Upper lobe of right lung (tissue), 1 donor: ENCODE measurements at regions not wholly inside any gene's neighbourhood (a gene's known extent, or its start where the extent isn't known, plus 50 kb on each side); places are given as distances from the start of the nearest gene placed in this dataset.

Experiments used
- ATAC-seq: fragments of 200-7000 bp; cut with Tn5 transposase; one replicate; pipeline ENCODE4 v1.9.1; 2020; ENCODE audit warnings: mild to moderate bottlenecking, moderate library complexity
- DNase-seq: peaks from one replicate; pipeline ENCODE4 v3.0.0-alpha.2; 2020
- H3K27ac ChIP-seq: fragments of 200-600 bp; one replicate; pipeline ENCODE4 v1.8.0; 2022
- H3K27me3 ChIP-seq: fragments of 200-600 bp; one replicate; pipeline ENCODE4 v1.8.0; 2022; ENCODE audit warnings: mild to moderate bottlenecking
- H3K36me3 ChIP-seq: fragments of 200-600 bp; one replicate; pipeline ENCODE4 v1.8.0; 2022
- H3K4me1 ChIP-seq: fragments of 200-600 bp; one replicate; pipeline ENCODE4 v1.8.0; 2022
- H3K4me3 ChIP-seq: fragments of 200-600 bp; one replicate; pipeline ENCODE4 v1.8.0; 2022; ENCODE audit warnings: mild to moderate bottlenecking
- H3K9me3 ChIP-seq: fragments of 200-600 bp; one replicate; pipeline ENCODE4 v1.8.0; 2022
- CTCF ChIP-seq: fragments of 200-600 bp; IDR thresholded peaks from one replicate; pipeline ENCODE4 v1.8.0; 2022; ENCODE audit warnings: antibody characterized with exemption
- intact Hi-C: fragments of 100-400 bp; cut with DNase I; formaldehyde crosslinking; loops from one replicate; pipeline ENCODE4 v1.11.0; 2022
- donor health status: DM: no; HTN: yes; CAD: no; lungs with severe emphysema.

- intact Hi-C loops: no loop called here
- H3K27me3 ChIP-seq: no peaks in the 10 kb centered on the region
- no peaks in the 10 kb centered on the region for H3K9me3 ChIP-seq
- no peak overlapping the region for H3K4me3 ChIP-seq
- ATAC-seq (no peak), DNase-seq (no peak)
- H3K27ac ChIP-seq: no peak overlapping the region
- H3K36me3 ChIP-seq: no peaks in the 10 kb centered on the region
- no peaks in the 10 kb centered on the region for H3K4me1 ChIP-seq
- TF ChIP-seq CTCF: no peak
Measured at GRCh38 chr3:94778289-94778688, 715.4 kb downstream of the NSUN3 start.

- H3K4me1 ChIP-seq: no peaks in the 10 kb centered on the region
- H3K27ac ChIP-seq: no peak overlapping the region
- H3K4me3 ChIP-seq: no peak overlapping the region
- no peaks in the 10 kb centered on the region for H3K27me3 ChIP-seq
- ATAC-seq: no peak
- no peaks in the 10 kb centered on the region for H3K36me3 ChIP-seq
- intact Hi-C loops: no loop called here
- DNase-seq: no peak
- TF ChIP-seq CTCF: no peak
- H3K9me3 ChIP-seq: no peaks in the 10 kb centered on the region
Measured at GRCh38 chr3:94778814-94779494, 716.1 kb downstream of the NSUN3 start.

- Histone ChIP-seq H3K36me3 (no peaks in the 10 kb centered on the region), H3K27ac (no peak overlapping the region), H3K9me3 (no peaks in the 10 kb centered on the region), H3K4me3 (no peak overlapping the region), H3K4me1 (no peaks in the 10 kb centered on the region), H3K27me3 (no peaks in the 10 kb centered on the region)
- TF ChIP-seq CTCF: no peak
- intact Hi-C loops: no loop called here
- ATAC-seq (no peak), DNase-seq (no peak)
Measured at GRCh38 chr3:94779699-94780098, 716.8 kb downstream of the NSUN3 start.

- no peak for TF ChIP-seq CTCF
- intact Hi-C loops: no loop called here
- Histone ChIP-seq H3K9me3 (no peaks in the 10 kb centered on the region), H3K27ac (no peak overlapping the region), H3K4me3 (no peak overlapping the region), H3K27me3 (no peaks in the 10 kb centered on the region), H3K36me3 (no peaks in the 10 kb centered on the region), H3K4me1 (no peaks in the 10 kb centered on the region)
- no peak for ATAC-seq
- no peak for DNase-seq
Measured at GRCh38 chr3:94784274-94784673, 721.4 kb downstream of the NSUN3 start.

- TF ChIP-seq CTCF: no peak
- no peaks in the 10 kb centered on the region for H3K4me1 ChIP-seq
- H3K36me3 ChIP-seq: no peaks in the 10 kb centered on the region
- intact Hi-C loops: no loop called here
- no peak overlapping the region for H3K27ac ChIP-seq
- DNase-seq (no peak), ATAC-seq (no peak)
- no peaks in the 10 kb centered on the region for H3K9me3 ChIP-seq
- no peak overlapping the region for H3K4me3 ChIP-seq
- H3K27me3 ChIP-seq: no peaks in the 10 kb centered on the region
Measured at GRCh38 chr3:94787066-94787465, 724.2 kb downstream of the NSUN3 start.
